A549 (cell line): ENCODE measurements at regions not wholly inside any gene's neighbourhood (a gene's known extent, or its start where the extent isn't known, plus 50 kb on each side); places are given as distances from the start of the nearest gene placed in this dataset.

Source experiments
- ATAC-seq, 2 experiments: fragments of 200-7000 bp in 1 of 2; fragments of >200 bp in 1 of 2; cut with Nextera tagmentation in 1 of 2; cut with Tn5 transposase in 1 of 2; 3 replicates each; pipeline versions ENCODE4 v1.8.0 to v1.9.1; 2018 to 2020; ENCODE audit warnings: mild to moderate bottlenecking in 1 of 2, moderate library complexity in 1 of 2
- CTCF ChIA-PET: fragments of 300-600 bp; sonication (Branson Sonifier 250); formaldehyde crosslinking; extraction: SDS; loops from one replicate; lab custom pipeline; 2021; ENCODE audit warnings: antibody characterized with exemption, inconsistent platforms; lab: Yijun Ruan, JAX
- POLR2A ChIA-PET: fragments of 350-600 bp; formaldehyde crosslinking; extraction: SDS; loops from one replicate; lab custom pipeline; 2021; ENCODE audit warnings: antibody characterized with exemption, inconsistent platforms; lab: Yijun Ruan, JAX
- DNase-seq, 2 experiments: peaks; one replicate each; pipeline versions ENCODE4 v3.0.0 to v3.0.0-alpha.2; 2011 to 2016; ENCODE audit warnings: low read depth in 1 of 2, low spot score in 1 of 2
- FAIRE-seq: peaks from 2 replicates; lab custom pipeline; 2011; peaks lifted over from hg19 to GRCh38; lab: Jason Lieb, UNC
- H3K27ac ChIP-seq, 2 experiments: fragments of >200 bp; sonication (Bioruptor Twin); formaldehyde crosslinking; 3 replicates each; pipeline ENCODE4 v1.5.1; 2016 to 2017
- H3K4me1 ChIP-seq: fragments of >200 bp; sonication (Bioruptor Twin); formaldehyde crosslinking; 3 replicates; pipeline ENCODE4 v1.6.1; 2016
- H3K4me2 ChIP-seq: fragments of >200 bp; sonication (Bioruptor Twin); formaldehyde crosslinking; 3 replicates; pipeline ENCODE4 v1.6.1; 2016
- H3K4me3 ChIP-seq: fragments of >200 bp; sonication (Bioruptor Twin); formaldehyde crosslinking; 3 replicates; pipeline ENCODE4 v1.5.1; 2016
- H3K9me3 ChIP-seq: fragments of >200 bp; sonication (Bioruptor Twin); formaldehyde crosslinking; 3 replicates; pipeline ENCODE4 v1.6.1; 2016
- BHLHE40 ChIP-seq: IDR thresholded peaks from 2 replicates; pipeline ENCODE4 v1.6.1; 2012; ENCODE audit warnings: low read depth, low read length, inconsistent platforms
- CBX8 ChIP-seq: fragments of 200-600 bp; sonication (generic); IDR thresholded peaks from 2 replicates; pipeline ENCODE4 v1.6.1; 2016
- CEBPB ChIP-seq, 2 experiments: fragments of >200 bp in 1 of 2; sonication (Bioruptor Twin) in 1 of 2; formaldehyde crosslinking in 1 of 2; IDR thresholded peaks; 2 replicates each; pipeline ENCODE4 v1.6.1; 2012 to 2016
- EHMT2 ChIP-seq: fragments of 200-600 bp; sonication (generic); IDR thresholded peaks from 2 replicates; pipeline ENCODE4 v1.6.1; 2016; ENCODE audit warnings: antibody characterized with exemption, low read depth, mild to moderate bottlenecking, moderate library complexity
- ESRRA ChIP-seq: fragments of 150-350 bp; IDR thresholded peaks from 2 replicates; pipeline ENCODE4 v1.6.1; 2014; ENCODE audit warnings: mild to moderate bottlenecking, low read length, borderline replicate concordance
- FOSL2 ChIP-seq, 2 experiments: fragments of 450-650 bp in 1 of 2; fragments of >200 bp in 1 of 2; sonication (Bioruptor Twin) in 1 of 2; formaldehyde crosslinking; IDR thresholded peaks; 2 replicates each; pipeline versions ENCODE4 v1.5.0 to v1.6.1; 2016 to 2020; ENCODE audit warnings: mild to moderate bottlenecking in 1 of 2, moderate library complexity in 1 of 2
- HDAC2 ChIP-seq: fragments of 200-600 bp; sonication (generic); IDR thresholded peaks from 2 replicates; pipeline ENCODE4 v1.6.1; 2016
- HOXB5 ChIP-seq: fragments of 250-450 bp; sonication (Bioruptor Pico); IDR thresholded peaks from 2 replicates; pipeline ENCODE4 v1.5.0; 2020; ENCODE audit warnings: mild to moderate bottlenecking, moderate library complexity
- JUN ChIP-seq, 2 experiments: fragments of >200 bp; sonication (Bioruptor Twin); formaldehyde crosslinking; IDR thresholded peaks; 2 replicates in 1 of 2; 3 replicates in 1 of 2; pipeline ENCODE4 v1.6.1; 2016 to 2017
- KDM5A ChIP-seq: fragments of 200-600 bp; sonication (generic); IDR thresholded peaks from 2 replicates; pipeline ENCODE4 v1.6.1; 2016; ENCODE audit warnings: antibody characterized with exemption, mild to moderate bottlenecking
- NFE2L2 ChIP-seq: fragments of 150-350 bp; conservative IDR thresholded peaks from 2 replicates; pipeline ENCODE4 v1.6.1; 2014; ENCODE audit warnings: low read length
- PHF8 ChIP-seq: fragments of 200-600 bp; sonication (generic); IDR thresholded peaks from 2 replicates; pipeline ENCODE4 v1.6.1; 2016; ENCODE audit warnings: low read depth, mild to moderate bottlenecking, antibody characterized with exemption, moderate library complexity, borderline replicate concordance
- RARB ChIP-seq: fragments of 250-450 bp; sonication (Bioruptor Pico); IDR thresholded peaks from 2 replicates; pipeline ENCODE4 v1.8.0; 2021; ENCODE audit warnings: mild to moderate bottlenecking, moderate library complexity
- SREBF2 ChIP-seq: fragments of 450-650 bp; IDR thresholded peaks from 2 replicates; pipeline ENCODE4 v1.6.1; 2014; ENCODE audit warnings: mild to moderate bottlenecking, moderate library complexity
- TP53 ChIP-seq: fragments of 250-450 bp; sonication (Bioruptor Pico); IDR thresholded peaks from 2 replicates; pipeline ENCODE4 v1.5.0; 2021; ENCODE audit warnings: mild to moderate bottlenecking, moderate library complexity
- ZFP36 ChIP-seq: fragments of 450-650 bp; IDR thresholded peaks from 2 replicates; pipeline ENCODE4 v1.6.1; 2014; ENCODE audit warnings: borderline replicate concordance; ENCODE audit not compliant: partially characterized antibody
- ZNF302 ChIP-seq: fragments of 250-450 bp; sonication (Bioruptor Pico); IDR thresholded peaks from 2 replicates; pipeline ENCODE4 v1.9.0; 2021; ENCODE audit warnings: inconsistent platforms, mild to moderate bottlenecking, moderate library complexity
- WGBS: methylation state at CpG from one replicate; pipeline ENCODE4 v1.1.6; 2017; ENCODE audit errors: missing lambda C conversion rate; 5-methylcytosine and 5-hydroxymethylcytosine counted together
- TF ChIP-seq, protein P1 (sequence below): fragments of 250-450 bp; sonication (Bioruptor Pico); IDR thresholded peaks from 2 replicates; pipeline ENCODE4 v1.5.0; 2021; ENCODE audit warnings: mild to moderate bottlenecking, moderate library complexity, borderline replicate concordance
- TF ChIP-seq, protein P2 (sequence below): fragments of >200 bp; sonication (Bioruptor Twin); formaldehyde crosslinking; IDR thresholded peaks from 2 replicates; pipeline ENCODE4 v1.6.1; 2016
- TF ChIP-seq, protein P3 (sequence below): fragments of 150-350 bp; IDR thresholded peaks from 2 replicates; pipeline ENCODE4 v1.6.1; 2014; ENCODE audit warnings: low read depth, mild to moderate bottlenecking, low read length
- TF ChIP-seq, protein P4 (sequence below): fragments of 200-600 bp; sonication (generic); IDR thresholded peaks from 2 replicates; pipeline ENCODE4 v1.6.1; 2016; ENCODE audit warnings: antibody characterized with exemption, mild to moderate bottlenecking, moderate library complexity

DNA sequence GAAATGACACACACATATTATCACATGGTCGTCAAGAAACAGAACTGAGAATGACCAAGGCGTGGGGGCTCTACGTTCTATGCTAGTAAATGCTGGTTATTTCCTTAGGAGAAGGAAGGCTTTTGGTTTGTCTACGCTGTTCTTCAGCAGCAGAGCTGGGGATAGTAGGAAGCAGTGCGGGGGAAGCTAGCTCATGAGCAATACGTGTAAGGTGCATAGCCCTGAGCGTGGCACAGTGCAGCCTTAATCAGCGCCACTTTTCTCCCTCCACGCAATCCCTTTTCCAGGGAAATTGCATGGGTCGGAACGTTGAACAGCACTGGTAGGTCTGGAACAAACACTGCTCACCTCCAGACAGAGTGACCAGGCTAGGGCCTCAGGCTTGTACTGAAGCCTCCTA, 199.6 kb upstream of the FBXO11 start:
- FAIRE-seq: no peak
- CTCF ChIA-PET: interaction anchor here (0.6 to 6.7 kb wide), 12 partner anchors 8 to 665 kb away, joined by 3 to 135 read pairs (median 4); partner anchors contain the start of gene FBXO11

DNA sequence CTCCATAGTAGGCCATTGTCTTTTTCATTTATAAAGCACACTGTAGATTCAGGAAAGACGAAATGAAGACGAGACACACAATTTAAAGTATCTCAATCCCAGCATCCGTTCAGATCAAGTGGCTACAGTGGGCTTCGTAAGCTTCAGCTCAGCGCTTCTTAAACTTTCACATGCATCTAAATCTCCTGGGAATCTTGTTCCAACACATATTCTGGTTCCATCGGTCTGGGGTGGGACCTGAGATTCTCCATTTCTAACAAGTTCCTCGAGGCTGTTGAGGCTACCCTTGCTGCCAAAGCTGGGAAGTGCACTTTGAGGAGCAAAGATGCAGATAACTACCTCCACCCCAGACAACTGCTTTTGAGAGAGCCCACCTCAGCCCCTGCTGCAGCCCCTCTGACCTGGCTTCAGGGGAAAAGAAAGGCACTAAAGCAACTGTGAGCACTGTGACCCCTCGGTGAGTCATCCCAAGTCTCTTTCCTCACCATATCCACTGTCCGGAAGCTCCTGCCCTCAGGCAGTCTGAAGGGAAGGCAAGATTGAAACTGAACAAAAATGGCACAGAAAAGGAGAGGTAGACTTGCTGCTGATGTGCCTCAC, 201.1 kb upstream of the FBXO11 start:
- ATAC-seq (peak; percentile 19 to 26; a peak in 5 of 6 replicates), DNase-seq (peak; percentile 67 to 69), FAIRE-seq (no peak)
- CTCF ChIA-PET: interaction anchor here (0.5 to 6.7 kb wide), 49 partner anchors 8 to 689 kb away, joined by 3 to 135 read pairs (median 4); partner anchors contain the start of genes FBXO11 and MSH6
- POLR2A ChIA-PET: interaction anchor here (1.0 to 2.4 kb wide), 2 partner anchors 201 to 324 kb away, joined by 9 to 10 read pairs; partner anchors contain the start of gene MSH6
- peak overlapping the region; percentile 69 for H3K4me2 ChIP-seq
- no peak for TF ChIP-seq TP53 (CRISPR knock-in tag)
- peak; percentile 43; the same call in 1 of the 2 replicates for TF ChIP-seq FOSL2 (IDR thresholded peaks at IDR 0.05)
- TF ChIP-seq FOSL2 (CRISPR knock-in tag; IDR thresholded peaks at IDR 0.05): peak; percentile 88
- TF ChIP-seq, protein P1, sequence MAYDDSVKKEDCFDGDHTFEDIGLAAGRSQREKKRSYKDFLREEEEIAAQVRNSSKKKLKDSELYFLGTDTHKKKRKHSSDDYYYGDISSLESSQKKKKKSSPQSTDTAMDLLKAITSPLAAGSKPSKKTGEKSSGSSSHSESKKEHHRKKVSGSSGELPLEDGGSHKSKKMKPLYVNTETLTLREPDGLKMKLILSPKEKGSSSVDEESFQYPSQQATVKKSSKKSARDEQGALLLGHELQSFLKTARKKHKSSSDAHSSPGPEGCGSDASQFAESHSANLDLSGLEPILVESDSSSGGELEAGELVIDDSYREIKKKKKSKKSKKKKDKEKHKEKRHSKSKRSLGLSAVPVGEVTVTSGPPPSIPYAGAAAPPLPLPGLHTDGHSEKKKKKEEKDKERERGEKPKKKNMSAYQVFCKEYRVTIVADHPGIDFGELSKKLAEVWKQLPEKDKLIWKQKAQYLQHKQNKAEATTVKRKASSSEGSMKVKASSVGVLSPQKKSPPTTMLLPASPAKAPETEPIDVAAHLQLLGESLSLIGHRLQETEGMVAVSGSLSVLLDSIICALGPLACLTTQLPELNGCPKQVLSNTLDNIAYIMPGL: no peak
- no peak for TF ChIP-seq CBX8
- no peak for TF ChIP-seq ZFP36
- TF ChIP-seq HOXB5 (CRISPR knock-in tag): peak; percentile 58; the same call in 1 of the 2 replicates
- TF ChIP-seq, protein P2, sequence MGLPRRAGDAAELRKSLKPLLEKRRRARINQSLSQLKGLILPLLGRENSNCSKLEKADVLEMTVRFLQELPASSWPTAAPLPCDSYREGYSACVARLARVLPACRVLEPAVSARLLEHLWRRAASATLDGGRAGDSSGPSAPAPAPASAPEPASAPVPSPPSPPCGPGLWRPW: no peak
- no peak for TF ChIP-seq BHLHE40
- no peak for TF ChIP-seq RARB
- TF ChIP-seq ESRRA: no peak
- TF ChIP-seq CEBPB (IDR thresholded peaks at IDR 0.05): 0 out of 4 replicates have a peak, but pooled peaks of 1 of the 2 experiments have one; percentile 12
- 56% methylated on average over 9 of the region's 9 CpGs for WGBS
- peaks cover 36% of the 10 kb centered on the region for H3K4me1 ChIP-seq
- H3K27ac ChIP-seq: peak overlapping the region; percentile 69 to 82
- no peak overlapping the region for H3K4me3 ChIP-seq
- no peaks in the 10 kb centered on the region for H3K9me3 ChIP-seq

More for the DNA sequence above, 199.6 kb upstream of the FBXO11 start:
- Histone ChIP-seq H3K4me3 (no peak overlapping the region; the same call in 2 of the 3 replicates), H3K4me2 (peak overlapping the region; percentile 69), H3K27ac (peak overlapping the region; percentile 69 to 82), H3K4me1 (peaks cover 29% of the 10 kb centered on the region), H3K9me3 (no peaks in the 10 kb centered on the region)
- 83% methylated on average over 11 of the region's 11 CpGs for WGBS
- TF ChIP-seq, protein P1: no peak
- TF ChIP-seq RARB (no peak), HDAC2 (no peak), NFE2L2 (no peak), CEBPB (IDR thresholded peaks at IDR 0.05) (no peak), PHF8 (no peak), FOSL2 (IDR thresholded peaks at IDR 0.05) (no peak), FOSL2 (CRISPR knock-in tag; IDR thresholded peaks at IDR 0.05) (no peak), JUN (IDR thresholded peaks at IDR 0.05) (no peak), BHLHE40 (no peak), ZNF302 (CRISPR knock-in tag) (no peak), KDM5A (no peak), EHMT2 (no peak), SREBF2 (no peak)
- TF ChIP-seq, protein P3, sequence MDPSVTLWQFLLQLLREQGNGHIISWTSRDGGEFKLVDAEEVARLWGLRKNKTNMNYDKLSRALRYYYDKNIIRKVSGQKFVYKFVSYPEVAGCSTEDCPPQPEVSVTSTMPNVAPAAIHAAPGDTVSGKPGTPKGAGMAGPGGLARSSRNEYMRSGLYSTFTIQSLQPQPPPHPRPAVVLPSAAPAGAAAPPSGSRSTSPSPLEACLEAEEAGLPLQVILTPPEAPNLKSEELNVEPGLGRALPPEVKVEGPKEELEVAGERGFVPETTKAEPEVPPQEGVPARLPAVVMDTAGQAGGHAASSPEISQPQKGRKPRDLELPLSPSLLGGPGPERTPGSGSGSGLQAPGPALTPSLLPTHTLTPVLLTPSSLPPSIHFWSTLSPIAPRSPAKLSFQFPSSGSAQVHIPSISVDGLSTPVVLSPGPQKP: no peak
- TF ChIP-seq, protein P4, sequence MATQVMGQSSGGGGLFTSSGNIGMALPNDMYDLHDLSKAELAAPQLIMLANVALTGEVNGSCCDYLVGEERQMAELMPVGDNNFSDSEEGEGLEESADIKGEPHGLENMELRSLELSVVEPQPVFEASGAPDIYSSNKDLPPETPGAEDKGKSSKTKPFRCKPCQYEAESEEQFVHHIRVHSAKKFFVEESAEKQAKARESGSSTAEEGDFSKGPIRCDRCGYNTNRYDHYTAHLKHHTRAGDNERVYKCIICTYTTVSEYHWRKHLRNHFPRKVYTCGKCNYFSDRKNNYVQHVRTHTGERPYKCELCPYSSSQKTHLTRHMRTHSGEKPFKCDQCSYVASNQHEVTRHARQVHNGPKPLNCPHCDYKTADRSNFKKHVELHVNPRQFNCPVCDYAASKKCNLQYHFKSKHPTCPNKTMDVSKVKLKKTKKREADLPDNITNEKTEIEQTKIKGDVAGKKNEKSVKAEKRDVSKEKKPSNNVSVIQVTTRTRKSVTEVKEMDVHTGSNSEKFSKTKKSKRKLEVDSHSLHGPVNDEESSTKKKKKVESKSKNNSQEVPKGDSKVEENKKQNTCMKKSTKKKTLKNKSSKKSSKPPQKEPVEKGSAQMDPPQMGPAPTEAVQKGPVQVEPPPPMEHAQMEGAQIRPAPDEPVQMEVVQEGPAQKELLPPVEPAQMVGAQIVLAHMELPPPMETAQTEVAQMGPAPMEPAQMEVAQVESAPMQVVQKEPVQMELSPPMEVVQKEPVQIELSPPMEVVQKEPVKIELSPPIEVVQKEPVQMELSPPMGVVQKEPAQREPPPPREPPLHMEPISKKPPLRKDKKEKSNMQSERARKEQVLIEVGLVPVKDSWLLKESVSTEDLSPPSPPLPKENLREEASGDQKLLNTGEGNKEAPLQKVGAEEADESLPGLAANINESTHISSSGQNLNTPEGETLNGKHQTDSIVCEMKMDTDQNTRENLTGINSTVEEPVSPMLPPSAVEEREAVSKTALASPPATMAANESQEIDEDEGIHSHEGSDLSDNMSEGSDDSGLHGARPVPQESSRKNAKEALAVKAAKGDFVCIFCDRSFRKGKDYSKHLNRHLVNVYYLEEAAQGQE: no peak
- DNase-seq (no peak), ATAC-seq (no peak)
- POLR2A ChIA-PET: interaction anchor here (2.4 kb wide), 1 partner anchor 323 kb away, joined by 10 read pairs; the partner anchor contains the start of gene MSH6
